MM.1S (cell line): ENCODE measurements at regions not wholly inside any gene's neighbourhood (a gene's known extent, or its start where the extent isn't known, plus 50 kb on each side); places are given as distances from the start of the nearest gene placed in this dataset.

Experiments used
- DNase-seq: peaks from one replicate; pipeline ENCODE4 v3.0.0-alpha.2; 2015
- H2AFZ ChIP-seq: fragments of 300-600 bp; sonication (generic); 2 replicates; pipeline ENCODE4 v1.6.0; 2016; ENCODE audit warnings: antibody characterized with exemption, low read length
- H3F3A ChIP-seq: fragments of 300-600 bp; sonication (generic); 2 replicates; pipeline ENCODE4 v1.6.1; 2016; ENCODE audit warnings: mild to moderate bottlenecking, antibody characterized with exemption, low read length, moderate library complexity, mixed read lengths; ENCODE audit not compliant: insufficient read depth
- H3K27ac ChIP-seq: fragments of 300-600 bp; sonication (generic); 2 replicates; pipeline ENCODE4 v1.5.1; 2016; ENCODE audit warnings: mild to moderate bottlenecking, low read length
- H3K27me3 ChIP-seq: fragments of 300-600 bp; sonication (generic); replicated peaks from 2 replicates; pipeline ENCODE4 v1.6.0; 2016; ENCODE audit warnings: low read length; ENCODE audit not compliant: insufficient read depth
- H3K36me3 ChIP-seq: fragments of 300-600 bp; sonication (generic); replicated peaks from 2 replicates; pipeline ENCODE4 v1.6.1; 2016; ENCODE audit warnings: mild to moderate bottlenecking, low read length, mixed read lengths; ENCODE audit not compliant: insufficient read depth
- H3K4me1 ChIP-seq: fragments of 300-600 bp; sonication (generic); 2 replicates; pipeline ENCODE4 v1.6.1; 2016; ENCODE audit warnings: low read length, mixed read lengths
- H3K4me2 ChIP-seq: fragments of 300-600 bp; sonication (generic); 2 replicates; pipeline ENCODE4 v1.6.0; 2016; ENCODE audit warnings: low read depth, low read length
- H3K4me3 ChIP-seq: fragments of 300-600 bp; sonication (generic); 2 replicates; pipeline ENCODE4 v1.5.1; 2016; ENCODE audit warnings: low read length, mixed read lengths
- H3K79me2 ChIP-seq: fragments of 300-600 bp; sonication (generic); 2 replicates; pipeline ENCODE4 v1.6.1; 2016; ENCODE audit warnings: mixed run types, low read length, mixed read lengths
- H3K9ac ChIP-seq: fragments of 300-600 bp; sonication (generic); 2 replicates; pipeline ENCODE4 v1.6.1; 2016; ENCODE audit warnings: low read length, mixed read lengths
- H3K9me2 ChIP-seq: fragments of 300-600 bp; sonication (generic); replicated peaks from 2 replicates; pipeline ENCODE4 v1.6.1; 2016; ENCODE audit warnings: mild to moderate bottlenecking, low read length, mixed read lengths; ENCODE audit not compliant: insufficient read depth
- H3K9me3 ChIP-seq: fragments of 300-600 bp; sonication (generic); replicated peaks from 2 replicates; pipeline ENCODE4 v1.6.1; 2016; ENCODE audit warnings: mild to moderate bottlenecking, low read length, mixed read lengths; ENCODE audit not compliant: insufficient read depth
- H4K20me1 ChIP-seq: fragments of 300-600 bp; sonication (generic); 2 replicates; pipeline ENCODE4 v1.6.1; 2016; ENCODE audit warnings: mild to moderate bottlenecking, low read length, moderate library complexity, mixed read lengths; ENCODE audit not compliant: insufficient read depth
- CTCF ChIP-seq: fragments of 300-600 bp; sonication (generic); IDR thresholded peaks from 2 replicates; pipeline ENCODE4 v1.5.1; 2016; ENCODE audit warnings: antibody characterized with exemption, low read length, mixed read lengths
- EZH2 ChIP-seq: fragments of 300-600 bp; sonication (generic); optimal IDR thresholded peaks from 2 replicates; pipeline ENCODE3; 2017; ENCODE audit warnings: low read depth, mild to moderate bottlenecking, antibody characterized with exemption, low read length, mixed read lengths
- EZH2phosphoT487 ChIP-seq: fragments of 300-600 bp; sonication (generic); IDR thresholded peaks from 2 replicates; pipeline ENCODE4 v1.6.1; 2018; ENCODE audit warnings: antibody characterized with exemption, low read length

GRCh38 chr12:84726780-84727179 is 185.8 kb downstream of the SLC6A15 start:
- no peaks in the 10 kb centered on the region for H3K79me2 ChIP-seq
- TF ChIP-seq CTCF: no peak
- no peak for TF ChIP-seq EZH2
- no peak for TF ChIP-seq EZH2phosphoT487
- no peaks in the 10 kb centered on the region for H3K4me1 ChIP-seq

GRCh38 chr12:84723988-84724387 is 188.6 kb downstream of the SLC6A15 start:
- Histone ChIP-seq H3F3A (no peaks in the 10 kb centered on the region), H3K27ac (no peak overlapping the region), H3K36me3 (no peaks in the 10 kb centered on the region), H3K9me2 (no peaks in the 10 kb centered on the region), H3K79me2 (no peaks in the 10 kb centered on the region), H3K9me3 (no peaks in the 10 kb centered on the region), H3K27me3 (no peaks in the 10 kb centered on the region), H3K4me3 (no peak overlapping the region), H3K4me1 (no peaks in the 10 kb centered on the region), H3K9ac (no peak overlapping the region), H4K20me1 (no peaks in the 10 kb centered on the region), H3K4me2 (no peak overlapping the region), H2AFZ (no peak overlapping the region)
- no peak for DNase-seq
- TF ChIP-seq CTCF (no peak), EZH2phosphoT487 (no peak), EZH2 (no peak)

More at GRCh38 chr12:84726780-84727179, 185.8 kb downstream of the SLC6A15 start:
- Histone ChIP-seq H3K27ac (no peak overlapping the region), H3K27me3 (no peaks in the 10 kb centered on the region), H3K36me3 (no peaks in the 10 kb centered on the region), H3K9me2 (no peaks in the 10 kb centered on the region), H2AFZ (no peak overlapping the region), H3K4me2 (no peak overlapping the region), H3K4me3 (no peak overlapping the region), H3K9me3 (no peaks in the 10 kb centered on the region), H4K20me1 (no peaks in the 10 kb centered on the region), H3K9ac (no peak overlapping the region), H3F3A (no peaks in the 10 kb centered on the region)
- no peak for DNase-seq

- Histone ChIP-seq H3K36me3 (no peaks in the 10 kb centered on the region), H3F3A (no peaks in the 10 kb centered on the region), H2AFZ (no peak overlapping the region), H3K79me2 (no peaks in the 10 kb centered on the region), H3K27ac (no peak overlapping the region), H3K27me3 (no peaks in the 10 kb centered on the region), H3K9ac (no peak overlapping the region), H3K9me3 (no peaks in the 10 kb centered on the region), H4K20me1 (no peaks in the 10 kb centered on the region), H3K4me3 (no peak overlapping the region), H3K4me1 (no peaks in the 10 kb centered on the region), H3K4me2 (no peak overlapping the region), H3K9me2 (no peaks in the 10 kb centered on the region)
- TF ChIP-seq EZH2phosphoT487 (no peak), EZH2 (no peak), CTCF (no peak)
- no peak for DNase-seq
These were observed 192.6 kb downstream of the SLC6A15 start for GRCh38 chr12:84719997-84720396.
